Type B pancreatic cell (in vitro differentiated cells): ENCODE measurements at regions not wholly inside any gene's neighbourhood (a gene's known extent, or its start where the extent isn't known, plus 50 kb on each side); places are given as distances from the start of the nearest gene placed in this dataset.

ENCODE experiments used
- DNase-seq: peaks from one replicate; pipeline ENCODE4 v3.0.0; 2021; ENCODE audit warnings: mixed read lengths; ENCODE audit not compliant: unreplicated experiment; ENCODE audit errors: extremely low spot score
- H3K27ac Mint-ChIP-seq: 2 replicates; pipeline ENCODE4 v1.8.0; 2021; ENCODE audit warnings: mild to moderate bottlenecking, mixed read lengths
- H3K27me3 Mint-ChIP-seq: 2 replicates; pipeline ENCODE4 v1.8.0; 2021; ENCODE audit warnings: mixed read lengths
- H3K36me3 Mint-ChIP-seq: 2 replicates; pipeline ENCODE4 v1.8.0; 2021; ENCODE audit warnings: mixed read lengths
- H3K4me1 Mint-ChIP-seq: one replicate; pipeline ENCODE4 v1.8.0; 2021; ENCODE audit warnings: mixed read lengths; ENCODE audit not compliant: unreplicated experiment
- H3K4me3 Mint-ChIP-seq: 2 replicates; pipeline ENCODE4 v1.8.0; 2021; ENCODE audit warnings: mild to moderate bottlenecking, mixed read lengths
- H3K9me3 Mint-ChIP-seq: 2 replicates; pipeline ENCODE4 v1.8.0; 2021; ENCODE audit warnings: mixed read lengths
- TF ChIP-seq, protein P1 (sequence below): fragments of 200-600 bp; sonication (generic); conservative IDR thresholded peaks from 2 replicates; pipeline ENCODE4 v1.5.0; 2021; ENCODE audit warnings: antibody characterized with exemption, mild to moderate bottlenecking

DNA sequence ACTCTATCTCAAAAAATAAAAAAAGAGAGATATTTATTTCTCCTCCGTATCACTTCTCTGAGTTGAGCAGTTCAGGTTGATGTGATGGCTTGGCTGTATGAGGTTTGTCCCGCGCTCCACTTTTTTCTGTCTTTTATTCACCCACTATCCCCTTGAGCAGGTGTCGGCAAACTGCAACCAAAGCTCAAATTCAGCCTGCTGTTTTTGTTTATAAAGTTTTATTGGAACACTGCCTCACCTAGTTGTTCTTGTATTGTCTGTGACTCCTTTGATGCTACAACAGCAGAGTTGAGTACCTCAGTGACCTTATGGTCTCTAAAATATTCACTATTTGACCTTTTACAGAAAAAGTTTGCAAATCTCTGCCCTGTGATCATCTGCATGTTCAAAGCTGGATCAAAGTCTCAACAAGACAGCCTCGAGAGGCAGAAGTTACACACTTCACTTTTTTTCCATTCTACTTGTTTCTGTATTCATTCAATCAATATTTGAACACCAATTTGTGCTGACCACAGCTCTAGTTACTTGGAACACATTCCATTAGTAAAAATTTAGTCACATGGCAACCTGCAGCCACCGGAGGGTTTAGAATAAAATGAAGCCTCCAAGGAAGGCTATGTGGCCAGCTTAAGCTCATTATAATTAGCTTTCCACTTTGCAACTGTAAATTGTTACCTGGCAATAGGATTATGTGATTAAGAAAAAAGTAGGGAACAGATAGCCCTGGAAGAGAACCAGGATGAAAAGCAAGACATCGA is 945.8 kb downstream of the KCNJ2 start:
- peaks cover 12% of the 10 kb centered on the region for H3K4me1 Mint-ChIP-seq
- TF ChIP-seq, protein P1, sequence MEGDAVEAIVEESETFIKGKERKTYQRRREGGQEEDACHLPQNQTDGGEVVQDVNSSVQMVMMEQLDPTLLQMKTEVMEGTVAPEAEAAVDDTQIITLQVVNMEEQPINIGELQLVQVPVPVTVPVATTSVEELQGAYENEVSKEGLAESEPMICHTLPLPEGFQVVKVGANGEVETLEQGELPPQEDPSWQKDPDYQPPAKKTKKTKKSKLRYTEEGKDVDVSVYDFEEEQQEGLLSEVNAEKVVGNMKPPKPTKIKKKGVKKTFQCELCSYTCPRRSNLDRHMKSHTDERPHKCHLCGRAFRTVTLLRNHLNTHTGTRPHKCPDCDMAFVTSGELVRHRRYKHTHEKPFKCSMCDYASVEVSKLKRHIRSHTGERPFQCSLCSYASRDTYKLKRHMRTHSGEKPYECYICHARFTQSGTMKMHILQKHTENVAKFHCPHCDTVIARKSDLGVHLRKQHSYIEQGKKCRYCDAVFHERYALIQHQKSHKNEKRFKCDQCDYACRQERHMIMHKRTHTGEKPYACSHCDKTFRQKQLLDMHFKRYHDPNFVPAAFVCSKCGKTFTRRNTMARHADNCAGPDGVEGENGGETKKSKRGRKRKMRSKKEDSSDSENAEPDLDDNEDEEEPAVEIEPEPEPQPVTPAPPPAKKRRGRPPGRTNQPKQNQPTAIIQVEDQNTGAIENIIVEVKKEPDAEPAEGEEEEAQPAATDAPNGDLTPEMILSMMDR = no peak
- no peak for DNase-seq
- peaks cover 19% of the 10 kb centered on the region for H3K27me3 Mint-ChIP-seq
- no peak overlapping the region for H3K4me3 Mint-ChIP-seq
- no peak overlapping the region for H3K27ac Mint-ChIP-seq
- no peaks in the 10 kb centered on the region for H3K36me3 Mint-ChIP-seq
- H3K9me3 Mint-ChIP-seq = no peaks in the 10 kb centered on the region

DNA sequence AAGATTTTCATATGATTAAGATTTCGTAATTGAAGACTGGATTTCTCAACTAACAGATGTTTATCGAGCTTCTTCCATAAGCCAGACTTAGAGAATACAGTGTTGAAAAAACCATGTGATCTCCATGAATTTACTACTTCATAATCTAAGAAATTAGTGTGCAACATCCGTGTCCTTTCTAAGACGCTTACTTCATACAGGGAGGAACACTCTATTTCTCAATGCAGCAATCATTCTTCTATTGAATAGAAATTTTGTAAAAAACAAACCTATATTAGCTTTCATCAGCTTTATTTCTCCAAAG is 946.3 kb downstream of the KCNJ2 start:
- H3K9me3 Mint-ChIP-seq = no peaks in the 10 kb centered on the region

DNA sequence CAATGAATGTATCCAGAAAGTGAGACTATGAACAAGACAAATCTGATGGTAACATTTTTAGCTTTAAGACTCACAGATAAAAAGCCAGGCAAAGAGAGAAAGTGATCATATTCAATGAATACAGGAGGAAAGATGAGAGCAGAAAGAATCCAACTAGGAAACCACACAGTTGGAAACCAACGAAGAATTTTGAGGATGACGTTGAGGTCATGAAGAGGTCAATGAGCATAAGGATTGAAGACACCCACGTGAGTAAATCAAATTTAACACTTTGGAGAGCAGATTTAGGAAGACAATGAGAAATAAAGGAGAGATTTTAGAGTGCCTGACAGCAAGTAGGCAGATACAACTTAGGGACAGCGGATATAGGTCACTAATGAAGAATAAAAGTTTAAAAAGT is 948.1 kb downstream of the KCNJ2 start:
- H3K9me3 Mint-ChIP-seq = no peaks in the 10 kb centered on the region
- TF ChIP-seq, protein P1 = no peak
- peaks cover 9% of the 10 kb centered on the region for H3K27me3 Mint-ChIP-seq
- H3K36me3 Mint-ChIP-seq = no peaks in the 10 kb centered on the region
- H3K4me1 Mint-ChIP-seq = peaks cover 6% of the 10 kb centered on the region
- no peak overlapping the region for H3K4me3 Mint-ChIP-seq
- no peak for DNase-seq
- no peak overlapping the region for H3K27ac Mint-ChIP-seq

More for the DNA sequence above, 946.3 kb downstream of the KCNJ2 start:
- no peak for DNase-seq
- H3K4me1 Mint-ChIP-seq = peaks cover 12% of the 10 kb centered on the region
- H3K36me3 Mint-ChIP-seq = no peaks in the 10 kb centered on the region
- no peak overlapping the region for H3K4me3 Mint-ChIP-seq
- TF ChIP-seq, protein P1 = no peak
- H3K27me3 Mint-ChIP-seq = peaks cover 17% of the 10 kb centered on the region
- H3K27ac Mint-ChIP-seq = no peak overlapping the region

DNA sequence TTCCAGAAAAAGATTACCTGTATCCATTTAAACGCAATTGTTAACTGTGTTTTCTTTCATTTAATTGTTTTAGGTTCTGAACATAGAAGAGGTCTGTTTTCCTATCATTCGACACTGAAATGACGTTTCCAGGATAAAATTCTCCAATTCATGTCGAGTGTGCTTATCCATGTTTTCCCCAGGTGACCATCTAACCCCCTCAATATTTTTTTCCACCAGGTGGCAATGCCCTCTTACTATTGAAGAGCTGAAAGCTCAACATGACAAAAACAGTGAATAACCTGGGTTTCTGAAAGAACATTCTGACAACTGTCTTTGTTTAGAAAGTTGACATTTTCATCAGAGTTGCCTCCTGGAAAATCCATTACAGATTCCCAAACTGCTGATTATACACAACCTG is 948.7 kb downstream of the KCNJ2 start:
- peaks cover 9% of the 10 kb centered on the region for H3K27me3 Mint-ChIP-seq
- H3K4me1 Mint-ChIP-seq = peaks cover 6% of the 10 kb centered on the region
- TF ChIP-seq, protein P1 = peak; percentile 56
- no peak overlapping the region for H3K27ac Mint-ChIP-seq
- no peaks in the 10 kb centered on the region for H3K36me3 Mint-ChIP-seq
- no peak overlapping the region for H3K4me3 Mint-ChIP-seq
- H3K9me3 Mint-ChIP-seq = no peaks in the 10 kb centered on the region
- DNase-seq = no peak

DNA sequence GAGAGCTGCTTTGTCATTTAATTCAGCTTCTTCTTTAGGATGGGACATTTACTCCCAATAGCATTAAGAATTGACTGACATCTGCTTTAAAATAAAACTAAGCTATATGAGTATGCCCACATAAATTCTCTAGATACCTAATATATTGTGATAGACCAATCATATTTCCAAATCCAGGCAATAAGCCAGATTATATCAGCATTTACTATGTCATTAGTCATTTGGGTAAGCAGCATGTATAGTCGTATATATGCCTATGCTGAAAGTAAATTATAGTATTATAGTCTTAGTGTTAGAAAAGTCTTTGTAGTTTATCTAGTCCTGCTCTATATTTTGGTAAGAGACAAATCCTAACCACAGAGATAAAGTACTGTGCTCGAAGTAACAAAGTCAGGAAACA is 958.1 kb downstream of the KCNJ2 start:
- Mint-ChIP-seq H3K9me3 (no peaks in the 10 kb centered on the region), H3K27me3 (peaks cover 3% of the 10 kb centered on the region), H3K27ac (no peak overlapping the region), H3K4me1 (no peaks in the 10 kb centered on the region), H3K4me3 (no peak overlapping the region), H3K36me3 (no peaks in the 10 kb centered on the region)
- DNase-seq = no peak
- TF ChIP-seq, protein P1 = no peak
